GM21619 (cell line): ENCODE measurements at regions not wholly inside any gene's neighbourhood (a gene's known extent, or its start where the extent isn't known, plus 50 kb on each side); places are given as distances from the start of the nearest gene placed in this dataset.
"Not testable (repeated sequence)": the region's sequence is repeated elsewhere in the genome, so short reads cannot be mapped to it uniquely, and the experiment has no call there.

Experiments used
- ATAC-seq: cut with Tn5 transposase; IDR thresholded peaks from one replicate; pipeline ENCODE4 v1.9.1; 2021; ENCODE audit not compliant: unreplicated experiment

DNA sequence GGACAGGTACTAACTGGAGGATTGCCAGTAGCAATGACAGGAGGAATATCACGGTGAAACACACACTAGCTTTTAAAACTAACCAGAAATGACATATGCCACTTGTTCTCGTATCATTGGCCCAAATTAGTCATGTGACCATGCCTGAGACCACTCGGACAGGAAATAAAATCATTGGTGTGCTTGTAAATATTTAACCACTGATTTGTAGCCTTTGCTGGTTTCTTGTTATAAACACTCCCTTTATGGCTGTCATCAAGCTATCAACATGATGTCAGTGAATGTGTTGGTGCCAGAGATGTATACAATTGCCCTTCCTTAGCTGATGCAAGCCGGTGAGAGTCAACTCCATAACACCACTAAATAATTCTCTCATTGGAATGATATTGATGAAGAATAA is 123.7 kb upstream of the ANKH start:
- no peak for ATAC-seq

DNA sequence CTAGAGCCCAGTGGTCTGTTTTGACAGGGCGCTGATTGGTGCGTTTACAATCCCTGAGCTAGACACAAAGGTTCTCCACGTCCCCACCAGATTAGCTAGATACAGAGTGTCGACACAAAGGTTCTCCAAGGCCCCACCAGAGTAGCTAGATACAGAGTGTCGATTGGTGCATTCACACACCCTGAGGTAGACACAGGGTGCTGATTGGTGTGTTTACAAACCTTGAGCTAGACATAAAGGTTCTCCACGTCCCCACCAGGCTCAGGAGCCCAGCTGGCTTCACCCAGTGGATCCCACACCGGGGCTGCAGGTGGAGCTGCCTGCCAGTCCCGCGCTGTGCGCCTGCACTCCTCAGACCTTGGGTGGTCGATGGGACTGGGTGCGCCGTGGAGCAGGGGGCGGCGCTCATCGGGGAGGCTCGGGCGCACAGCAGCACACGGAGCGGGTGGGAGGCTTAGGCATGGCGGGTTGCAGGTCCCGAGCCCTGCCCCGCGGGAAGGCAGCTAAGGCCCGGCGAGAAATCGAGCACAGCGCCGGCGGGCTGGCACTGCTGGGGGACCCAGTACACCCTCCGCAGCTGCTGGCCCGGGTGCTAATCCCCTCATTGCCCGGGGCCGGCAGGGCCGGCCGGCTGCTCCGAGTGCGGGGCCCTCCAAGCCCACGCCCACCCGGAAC is 122.0 kb upstream of the ANKH start:
- ATAC-seq = not testable (repeated sequence)

DNA sequence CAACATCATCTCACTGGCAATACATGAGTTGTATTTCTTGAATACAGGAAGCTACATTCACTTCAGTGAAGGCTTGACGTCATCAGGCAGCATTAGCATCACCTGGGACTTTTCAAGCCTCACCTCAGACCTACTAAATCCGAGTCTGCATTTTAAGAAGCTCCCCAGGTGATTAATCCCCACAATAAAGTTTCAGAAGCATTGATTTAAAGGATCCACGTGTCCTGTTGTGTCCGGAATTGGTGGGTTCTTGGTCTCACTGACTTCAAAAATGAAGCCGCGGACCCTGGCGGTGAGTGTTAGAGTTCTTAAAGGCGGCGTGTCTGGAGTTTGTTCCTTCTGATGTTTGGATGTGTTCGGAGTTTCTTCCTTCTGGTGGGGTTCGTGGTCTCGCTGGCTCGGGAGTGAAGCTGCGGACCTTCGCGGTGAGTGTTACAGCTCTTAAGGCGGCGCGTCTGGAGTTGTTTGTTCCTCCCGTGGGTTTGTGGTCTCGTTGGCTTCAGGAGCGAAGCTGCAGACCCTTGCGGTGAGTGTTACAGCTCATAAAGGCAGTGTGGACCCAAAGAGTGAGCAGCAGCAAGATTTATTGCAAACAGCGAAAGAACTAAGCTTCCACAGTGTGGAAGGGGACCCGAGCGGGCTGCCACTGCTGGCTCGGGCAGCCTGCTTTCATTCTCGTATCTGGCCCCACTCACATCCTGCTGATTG is 121.3 kb upstream of the ANKH start:
- peak; percentile 77 for ATAC-seq

DNA sequence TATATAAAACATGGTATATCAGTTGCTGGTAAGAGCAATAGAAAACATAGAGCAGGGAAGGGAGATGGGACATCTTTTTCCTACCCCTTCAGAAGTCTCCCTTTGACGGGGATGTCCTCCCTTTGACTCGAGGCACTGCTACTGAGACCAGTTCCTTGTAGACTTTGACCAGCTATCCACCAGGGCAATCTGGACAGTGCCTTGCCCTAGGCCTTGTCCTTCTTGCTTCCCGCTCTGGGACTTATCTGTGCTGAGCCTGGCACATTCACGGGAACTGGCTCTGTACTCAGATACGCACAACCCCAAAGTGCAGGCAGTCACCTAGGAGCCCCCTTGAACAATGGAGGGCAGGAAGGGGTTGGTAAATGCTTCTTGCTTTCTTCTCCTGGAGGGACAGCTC is 116.6 kb upstream of the ANKH start:
- no peak for ATAC-seq

DNA sequence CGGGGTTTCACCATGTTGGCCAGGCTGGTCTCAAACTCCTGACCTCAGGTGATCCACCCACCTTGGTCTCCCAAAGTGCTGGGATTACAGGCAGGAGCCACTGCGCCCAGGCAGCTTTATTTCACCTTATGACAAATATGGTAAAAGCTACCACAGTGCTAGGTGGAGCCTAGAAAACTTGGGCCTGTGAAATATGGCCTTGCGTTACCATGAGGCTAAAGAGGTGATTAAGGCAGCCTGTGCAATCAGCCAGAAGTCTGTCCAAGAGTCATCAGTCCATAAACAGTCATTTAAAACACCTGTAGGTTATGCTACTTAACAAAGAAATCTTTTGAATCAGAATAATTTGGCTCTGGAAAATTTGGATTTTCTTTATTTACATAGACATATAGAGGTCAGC is 114.8 kb upstream of the ANKH start:
- ATAC-seq = no peak

DNA sequence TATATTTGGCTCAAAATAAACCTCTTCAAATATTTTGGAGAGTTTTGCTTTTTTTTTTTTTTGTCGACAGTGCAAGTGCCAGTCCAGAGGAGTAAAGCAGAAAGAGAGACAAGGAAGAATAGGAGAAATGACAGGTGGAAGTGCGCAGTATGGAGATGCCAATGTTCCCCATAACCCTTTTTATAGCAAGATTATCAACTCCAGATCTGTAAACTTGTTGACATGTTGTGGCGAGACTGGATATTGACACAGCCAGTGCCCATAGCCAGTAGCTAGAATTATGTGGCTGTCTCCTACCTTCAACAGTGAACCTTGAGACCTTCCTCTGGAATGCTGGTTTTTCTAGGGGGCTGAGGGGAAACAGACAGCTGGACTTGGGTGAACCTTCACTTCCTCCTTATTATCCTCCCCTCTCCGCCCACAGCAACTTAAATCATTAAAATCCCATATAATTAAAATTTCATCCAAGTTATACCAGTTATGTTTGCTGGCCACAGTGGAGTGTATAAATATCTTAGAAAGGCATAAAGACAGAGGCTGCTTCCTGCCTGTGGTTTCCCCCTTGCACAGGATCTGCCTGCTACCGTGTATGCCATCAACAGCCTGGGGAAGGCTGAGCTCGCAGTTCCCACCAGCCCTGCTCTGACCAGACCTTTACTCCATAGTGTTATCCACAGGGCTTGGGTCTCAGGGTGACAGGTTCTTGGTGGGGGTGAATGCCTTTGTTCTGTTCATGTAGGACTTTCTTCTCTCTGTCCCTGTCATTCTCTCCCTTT is 112.3 kb upstream of the ANKH start:
- ATAC-seq = no peak

DNA sequence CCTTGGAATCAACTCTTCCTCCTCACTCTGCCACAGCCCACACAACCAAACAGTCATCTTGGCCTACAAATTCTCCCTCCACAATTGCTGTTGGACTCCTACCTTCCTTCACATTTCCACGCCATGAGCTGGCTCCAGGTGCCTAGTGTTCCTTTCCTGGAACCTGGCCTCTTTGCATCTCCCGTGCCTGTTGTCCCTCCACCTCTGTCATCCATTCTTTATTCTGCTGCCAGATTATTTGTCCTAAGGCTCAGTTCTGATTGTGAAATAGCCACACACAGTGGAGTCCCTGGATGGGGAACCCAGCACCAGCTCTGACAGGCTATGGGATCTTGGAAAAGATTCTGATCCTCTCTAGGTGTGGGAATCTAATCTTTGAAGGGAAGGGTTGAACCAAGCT is 109.1 kb upstream of the ANKH start:
- no peak for ATAC-seq

DNA sequence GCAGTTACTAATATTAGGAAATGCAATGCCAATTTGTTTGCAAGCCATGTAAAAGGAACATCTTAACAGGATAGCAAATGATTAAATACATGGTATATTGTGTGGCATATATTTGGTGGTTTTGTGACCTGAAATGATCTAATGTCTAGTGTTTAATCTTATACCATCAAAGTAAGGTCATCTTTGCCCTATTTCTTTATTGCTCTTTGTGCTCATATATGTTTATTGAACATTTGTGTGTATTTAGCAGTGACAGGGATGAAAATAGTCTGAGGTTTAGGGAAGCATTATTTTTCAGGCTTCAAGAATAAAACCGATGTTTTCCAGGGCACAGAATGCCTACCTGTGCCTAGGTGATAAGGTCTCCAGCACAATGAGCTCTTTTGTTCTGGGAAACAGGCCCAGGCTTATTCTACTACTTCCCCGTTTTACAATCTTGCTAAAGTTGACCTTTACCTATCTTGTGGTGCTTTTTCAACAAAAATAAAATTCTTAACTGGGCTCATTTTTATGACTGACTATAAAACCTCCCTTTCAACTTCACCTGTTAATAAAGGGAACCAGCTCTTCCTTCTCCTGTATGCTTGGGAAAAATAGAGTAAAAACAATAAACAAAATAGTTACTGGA is 105.6 kb upstream of the ANKH start:
- ATAC-seq = no peak

DNA sequence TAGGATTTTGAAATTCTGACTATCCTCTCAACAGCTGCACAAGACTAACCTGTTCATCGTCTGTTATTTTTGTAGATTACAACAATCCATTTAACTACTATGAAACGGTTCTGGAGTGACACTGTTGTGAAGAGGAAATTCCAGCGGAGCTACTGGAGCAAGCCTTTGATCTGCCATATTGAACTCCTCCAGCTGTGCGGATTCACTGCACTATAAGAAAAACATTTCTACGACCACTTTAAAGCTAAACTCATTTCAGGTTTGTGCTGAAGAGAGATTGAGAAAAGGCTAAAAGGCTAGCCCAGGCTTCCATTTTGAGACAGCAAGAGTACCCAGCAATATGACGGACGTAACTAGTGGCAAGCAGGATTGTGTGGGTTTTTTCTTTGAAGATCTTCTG is 104.9 kb upstream of the ANKH start:
- no peak for ATAC-seq

DNA sequence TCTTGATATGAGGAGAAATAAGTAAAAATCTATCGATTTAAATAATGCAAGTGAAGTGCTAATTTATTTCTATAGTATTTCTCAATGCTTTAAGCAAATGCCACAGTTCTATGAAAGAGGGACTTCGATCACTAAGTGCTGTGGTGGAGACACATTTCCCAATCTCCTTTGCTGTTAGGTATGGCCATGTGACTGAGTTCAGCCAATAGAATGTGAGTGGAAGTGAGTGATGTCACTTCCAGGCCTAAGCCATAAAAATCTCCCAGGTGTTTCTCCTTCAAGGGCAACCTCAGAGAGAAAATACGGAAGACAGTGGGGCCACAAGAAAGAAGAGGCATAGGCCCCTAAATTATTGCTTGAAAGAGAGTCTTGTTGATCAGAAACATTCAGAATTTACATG is 100.3 kb upstream of the ANKH start:
- no peak for ATAC-seq

DNA sequence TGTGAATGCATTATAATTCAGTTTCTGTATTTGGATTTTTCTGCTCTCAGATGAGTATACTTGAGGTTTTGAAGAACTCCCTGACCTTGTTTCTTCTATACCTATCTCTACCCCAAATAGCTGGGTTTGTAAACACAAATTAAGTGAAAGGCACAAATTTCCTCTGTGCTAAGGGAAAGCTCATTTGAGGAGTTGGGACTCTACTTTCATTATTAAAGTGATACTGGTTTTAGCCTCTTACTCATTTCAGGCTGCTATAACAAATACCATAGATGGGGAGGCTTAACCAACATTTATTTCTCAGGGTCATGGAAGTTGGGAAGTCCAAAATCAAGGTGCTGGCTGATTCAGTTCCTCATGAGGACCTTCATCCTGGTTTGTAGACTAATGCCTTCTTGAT is 97.2 kb upstream of the ANKH start:
- ATAC-seq = no peak

DNA sequence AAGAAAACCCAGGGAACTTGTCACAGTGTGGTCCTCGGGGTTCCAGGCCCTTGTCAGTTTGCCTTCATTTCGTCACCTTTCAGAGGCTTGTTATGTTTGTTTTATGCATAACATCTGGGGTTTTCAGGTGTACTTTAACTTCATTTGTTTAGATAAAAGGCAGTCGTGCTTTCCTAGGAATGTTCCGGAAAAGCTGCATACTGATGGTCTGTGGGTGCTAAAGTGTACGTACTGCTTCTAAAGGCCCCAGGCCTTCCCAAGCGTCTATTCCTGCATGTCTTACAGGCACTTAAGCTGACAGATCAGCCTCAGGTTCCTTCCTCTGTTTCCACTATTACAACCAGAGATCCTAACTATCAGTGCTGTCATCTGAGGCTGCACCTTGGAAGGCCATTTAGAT is 95.6 kb upstream of the ANKH start:
- ATAC-seq = no peak

DNA sequence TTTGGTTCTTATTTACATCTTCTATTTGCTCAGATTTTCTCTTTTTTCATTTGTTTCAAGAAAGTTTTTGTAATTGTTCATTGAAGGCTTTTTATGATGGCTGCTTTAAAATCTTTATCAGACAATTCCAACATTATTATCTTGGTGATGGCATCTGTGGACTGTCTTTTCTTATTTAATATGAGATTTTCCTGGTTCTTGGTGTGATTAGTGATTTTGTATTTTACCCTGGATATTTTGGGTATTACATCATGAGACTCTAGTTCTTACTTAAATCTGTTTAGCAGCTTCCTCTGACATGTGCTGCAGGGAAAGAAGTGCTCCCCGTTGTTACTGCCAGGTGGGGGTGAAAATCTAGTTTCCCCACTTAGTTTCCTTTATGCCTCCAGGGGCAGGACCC is 94.2 kb upstream of the ANKH start:
- no peak for ATAC-seq

DNA sequence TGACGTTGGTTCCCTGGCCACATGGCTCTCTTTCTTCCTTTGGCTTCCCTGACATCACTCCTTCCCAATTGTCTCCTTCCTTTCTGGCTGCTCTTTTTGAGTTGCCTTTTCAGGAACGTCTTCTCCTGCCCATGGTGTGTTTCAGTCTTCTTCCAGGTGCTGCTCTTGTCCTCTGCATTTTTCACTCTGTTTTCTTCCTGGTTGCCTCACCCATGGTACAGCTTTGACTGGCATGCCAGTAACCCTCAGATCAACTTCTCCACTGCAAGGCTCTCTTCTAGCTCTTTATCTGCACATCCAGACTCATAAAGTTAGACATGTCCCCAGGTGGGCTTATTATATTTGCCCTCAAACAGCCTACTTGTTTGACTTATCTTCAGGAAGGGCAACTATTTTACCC is 91.0 kb upstream of the ANKH start:
- no peak for ATAC-seq

DNA sequence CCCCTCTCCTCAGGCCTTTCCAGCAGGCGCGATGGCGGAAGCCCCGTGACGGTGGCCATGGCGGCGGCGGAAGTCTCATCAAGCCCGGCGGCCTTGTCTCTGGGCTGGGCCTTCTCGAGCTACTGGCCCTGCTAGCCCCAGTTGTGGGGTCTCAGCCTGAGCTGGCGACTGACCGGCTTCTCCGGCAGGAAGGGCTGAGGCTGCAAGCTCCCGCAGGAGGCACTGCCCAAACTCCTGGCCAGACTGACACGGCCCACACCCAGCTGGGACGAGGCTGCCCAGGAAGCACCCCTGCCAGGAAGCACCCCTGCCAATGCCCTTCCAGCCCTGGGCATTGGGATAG is 88.5 kb upstream of the ANKH start:
- ATAC-seq = no peak

DNA sequence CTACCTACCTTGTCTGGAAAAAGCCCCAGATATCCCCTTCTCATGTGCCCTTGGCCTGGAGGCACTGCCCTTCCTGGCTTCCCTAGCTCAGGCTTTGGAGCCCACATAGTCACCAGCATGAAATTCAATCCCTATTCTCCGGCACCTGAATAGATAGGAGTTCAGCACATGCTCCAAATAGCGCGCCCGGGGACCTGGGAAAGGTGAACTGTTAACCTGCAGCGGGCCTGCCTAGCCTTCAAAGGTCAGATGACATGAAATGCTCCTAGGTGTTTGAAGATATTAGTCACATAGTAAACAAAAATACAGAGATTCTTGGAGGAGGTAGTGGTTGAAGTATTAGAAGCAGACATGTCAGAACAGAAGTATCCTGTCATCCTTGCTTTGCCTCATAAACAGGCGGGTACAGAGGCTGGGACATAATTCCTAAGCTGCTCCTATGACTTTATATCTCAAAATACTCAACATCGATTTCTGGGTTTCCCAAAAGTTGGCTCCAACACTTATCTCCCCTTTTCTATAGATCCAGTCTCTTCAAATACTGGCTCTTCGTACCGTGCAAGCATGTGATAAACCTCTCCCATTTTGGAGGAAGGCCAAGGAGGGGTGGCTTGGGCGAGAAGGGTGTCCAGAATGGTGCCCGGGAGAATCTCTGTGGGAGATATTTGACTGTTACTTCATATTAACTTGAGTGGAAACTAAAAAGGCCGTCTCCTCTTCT is 88.0 kb upstream of the ANKH start:
- ATAC-seq = no peak

DNA sequence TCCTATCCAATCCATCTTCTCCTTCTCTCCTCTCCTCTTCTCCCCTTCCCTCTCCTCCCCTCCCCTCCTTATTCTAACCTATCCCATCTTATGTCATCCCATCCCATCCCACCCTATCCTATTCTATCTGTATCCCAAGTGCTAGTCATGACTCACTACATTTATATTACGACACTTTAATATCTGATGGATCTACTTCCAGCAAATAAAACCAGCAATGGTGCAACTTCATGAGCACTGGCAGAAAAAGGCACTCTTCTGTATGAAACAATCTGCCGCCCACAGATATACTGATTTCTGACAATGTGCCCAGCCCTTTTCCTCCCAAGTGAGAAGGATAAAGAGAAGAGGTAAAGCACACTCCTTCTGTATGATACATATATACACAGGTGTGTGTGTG is 86.6 kb upstream of the ANKH start:
- ATAC-seq = no peak

DNA sequence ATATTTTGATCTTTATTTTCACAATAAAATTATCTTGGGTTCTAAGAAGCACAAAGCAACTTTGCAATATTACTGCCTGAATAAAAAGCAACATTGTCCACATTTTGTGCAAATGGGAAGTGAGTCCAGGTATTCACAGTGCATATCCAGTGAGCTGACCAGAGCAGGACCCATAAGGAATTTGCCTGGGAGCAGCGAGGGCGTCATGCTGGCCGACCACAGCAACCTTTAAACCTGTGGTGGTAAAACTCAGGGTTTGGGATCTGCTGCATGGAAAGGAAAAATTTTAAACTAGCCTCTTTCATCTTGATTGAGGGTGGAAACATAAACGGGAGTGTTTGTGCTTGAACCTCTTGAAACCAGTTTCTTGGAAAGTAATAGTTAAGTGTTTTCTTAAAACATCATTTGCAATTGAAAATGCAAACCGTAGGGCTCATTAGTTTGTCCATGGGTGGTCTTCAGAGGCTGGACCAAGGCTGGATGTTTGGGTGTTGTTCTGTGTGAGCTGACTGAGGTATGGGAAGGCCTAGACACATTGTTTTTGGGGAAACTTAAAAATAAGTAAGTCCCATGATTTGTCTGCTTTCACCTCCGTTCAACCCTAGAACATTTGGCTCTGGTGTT is 85.0 kb upstream of the ANKH start:
- ATAC-seq = no peak

DNA sequence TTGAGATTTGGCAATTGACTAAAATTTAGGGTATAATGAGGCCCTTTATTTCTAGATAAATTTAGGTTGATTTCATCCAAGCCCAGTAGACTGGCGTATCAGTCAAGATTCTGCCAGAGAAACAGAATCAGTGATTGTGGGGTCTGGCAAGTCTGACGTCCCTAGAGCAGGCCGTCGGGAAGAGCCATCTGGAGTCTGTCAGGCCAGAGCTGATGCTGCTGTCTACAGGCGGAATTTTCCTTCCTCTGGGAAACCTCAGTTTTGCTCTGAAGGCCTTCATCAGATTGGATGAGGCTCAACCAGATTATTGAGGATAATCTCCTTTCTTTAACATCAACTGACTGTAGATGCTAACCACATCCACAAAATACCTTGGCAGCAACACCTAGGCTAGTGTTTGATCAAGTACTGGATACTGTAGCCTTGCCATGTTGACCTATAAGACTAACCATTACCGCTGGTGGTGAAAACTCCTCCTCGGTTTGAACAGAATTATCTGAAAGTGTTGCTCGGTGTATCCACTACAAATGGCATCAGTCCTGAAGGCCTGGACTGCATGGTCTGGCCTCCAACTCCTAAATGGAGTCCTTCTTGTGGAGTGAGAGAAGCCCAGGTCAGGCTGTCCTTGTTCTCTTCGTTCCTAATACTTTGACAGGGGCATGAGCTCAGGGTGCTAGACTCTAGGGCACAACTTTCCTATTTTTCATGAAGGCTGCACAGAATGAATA is 83.2 kb upstream of the ANKH start:
- ATAC-seq = no peak

DNA sequence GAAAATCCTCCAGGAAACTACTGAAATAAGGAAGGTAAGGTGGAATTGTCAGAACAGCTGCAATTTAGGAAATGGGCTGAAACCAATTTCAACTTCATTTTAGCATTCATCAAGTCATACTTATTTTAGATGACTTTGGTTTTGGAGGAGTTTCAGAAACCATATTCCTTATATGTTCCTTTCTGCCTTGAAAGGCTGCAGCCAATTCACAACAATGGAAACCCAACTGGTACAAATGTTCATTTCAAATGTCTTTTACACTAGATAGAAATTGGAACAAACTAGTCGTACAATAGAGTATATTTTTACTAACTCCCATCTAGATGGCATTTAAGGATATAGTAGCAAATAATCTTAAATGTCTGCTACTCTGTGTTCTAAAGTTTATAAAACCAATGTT is 82.6 kb upstream of the ANKH start:
- ATAC-seq = no peak
